Vagina (tissue), 2 donors: ENCODE measurements at regions not wholly inside any gene's neighbourhood (a gene's known extent, or its start where the extent isn't known, plus 50 kb on each side); places are given as distances from the start of the nearest gene placed in this dataset.
"Not testable (repeated sequence)": the region's sequence is repeated elsewhere in the genome, so short reads cannot be mapped to it uniquely, and the experiment has no call there.

Source experiments
- DNase-seq, 2 donors: peaks; one replicate each; pipeline ENCODE4 v3.0.0-alpha.2; 2017; ENCODE audit errors: extremely low spot score in 2 of 2
- H3K27ac ChIP-seq: fragments of 200-600 bp; sonication (generic); one replicate; pipeline ENCODE4 v1.5.1; 2019
- H3K27me3 ChIP-seq: fragments of 200-600 bp; sonication (generic); one replicate; pipeline ENCODE4 v1.5.1; 2019
- H3K36me3 ChIP-seq, 2 donors: fragments of 200-600 bp; sonication (generic); one replicate each; pipeline ENCODE4 v1.5.1; 2017 to 2019
- H3K4me1 ChIP-seq: fragments of 200-600 bp; sonication (generic); one replicate; pipeline ENCODE4 v1.5.1; 2019
- H3K4me3 ChIP-seq, 2 donors: fragments of 200-600 bp; sonication (generic); 1 replicate in 1 of 2; 2 replicates in 1 of 2; pipeline ENCODE4 v1.5.1; 2016 to 2019
- H3K9me3 ChIP-seq: fragments of 200-600 bp; sonication (generic); one replicate; pipeline ENCODE4 v1.5.1; 2019
- CTCF ChIP-seq, 3 experiments: fragments of 450-650 bp in 2 of 3; fragments of 200-600 bp in 1 of 3; sonication (generic) in 1 of 3; IDR thresholded peaks; one replicate each; pipeline ENCODE4 v1.5.1; 2017 to 2019; ENCODE audit warnings: antibody characterized with exemption in 3 of 3, mild to moderate bottlenecking in 2 of 3, moderate library complexity in 2 of 3
- POLR2A ChIP-seq, 2 donors: fragments of 450-650 bp; IDR thresholded peaks; one replicate each; pipeline ENCODE4 v1.6.1; 2017; ENCODE audit warnings: antibody characterized with exemption in 2 of 2, mild to moderate bottlenecking in 2 of 2, moderate library complexity in 2 of 2
- POLR2AphosphoS5 ChIP-seq, 2 donors: sonication (generic); formaldehyde crosslinking; IDR thresholded peaks; one replicate each; pipeline ENCODE4 v1.9.0; 2017; ENCODE audit warnings: antibody characterized with exemption in 2 of 2, mild to moderate bottlenecking in 2 of 2, low read depth in 1 of 2; ENCODE audit not compliant: insufficient read depth in 1 of 2
- intact Hi-C: fragments of 100-400 bp; cut with DNase I; formaldehyde crosslinking; loops from one replicate; pipeline ENCODE4 v1.15.1; 2023

- peaks cover 23% of the 10 kb centered on the region for H3K4me1 ChIP-seq
- DNase-seq, result no peak
- no peaks in the 10 kb centered on the region for H3K36me3 ChIP-seq
- peak overlapping the region; percentile 9 to 15 for H3K4me3 ChIP-seq
- H3K27ac ChIP-seq, result peak overlapping the region; percentile 75
- H3K27me3 ChIP-seq, result no peaks in the 10 kb centered on the region
- no peak for TF ChIP-seq POLR2A (IDR thresholded peaks at IDR 0.05)
- TF ChIP-seq POLR2AphosphoS5 (IDR thresholded peaks at IDR 0.05; ENCODE audit: insufficient read depth in 1 of 2, low read depth in 1 of 2), result no peak
- TF ChIP-seq CTCF (IDR thresholded peaks at IDR 0.05), result no peak
- H3K9me3 ChIP-seq, result no peaks in the 10 kb centered on the region
- intact Hi-C loops, result loop anchor here (10.0 kb wide), 1 partner anchor 412 kb away; no protein-coding TSS in a partner anchor
Measured at GRCh38 chr10:4242561-4243035, 457.6 kb upstream of the KLF6 start.

- no peaks in the 10 kb centered on the region for H3K9me3 ChIP-seq
- peak overlapping the region; percentile 75 for H3K27ac ChIP-seq
- H3K36me3 ChIP-seq, result no peaks in the 10 kb centered on the region
- TF ChIP-seq POLR2AphosphoS5 (IDR thresholded peaks at IDR 0.05; ENCODE audit: insufficient read depth in 1 of 2, low read depth in 1 of 2), result no peak
- TF ChIP-seq CTCF (IDR thresholded peaks at IDR 0.05), result no peak
- no peak for TF ChIP-seq POLR2A (IDR thresholded peaks at IDR 0.05)
- peaks cover 23% of the 10 kb centered on the region for H3K4me1 ChIP-seq
- peak overlapping the region; percentile 9 to 15 for H3K4me3 ChIP-seq
- DNase-seq, result no peak
- intact Hi-C loops, result loop anchor here (10.0 kb wide), 1 partner anchor 413 kb away; no protein-coding TSS in a partner anchor
- no peaks in the 10 kb centered on the region for H3K27me3 ChIP-seq
Measured at GRCh38 chr10:4241724-4242345, 456.8 kb upstream of the KLF6 start.

- H3K9me3 ChIP-seq, result no peaks in the 10 kb centered on the region
- no peaks in the 10 kb centered on the region for H3K27me3 ChIP-seq
- H3K27ac ChIP-seq, result no peak overlapping the region
- H3K4me1 ChIP-seq, result peaks cover 23% of the 10 kb centered on the region
- H3K36me3 ChIP-seq, result no peaks in the 10 kb centered on the region
- TF ChIP-seq POLR2AphosphoS5 (IDR thresholded peaks at IDR 0.05; ENCODE audit: insufficient read depth in 1 of 2, low read depth in 1 of 2), result no peak
- no peak for TF ChIP-seq POLR2A (IDR thresholded peaks at IDR 0.05)
- no peak for TF ChIP-seq CTCF (IDR thresholded peaks at IDR 0.05)
- intact Hi-C loops, result loop anchor here (10.0 kb wide), 1 partner anchor 414 kb away; no protein-coding TSS in a partner anchor
- no peak overlapping the region for H3K4me3 ChIP-seq
- no peak for DNase-seq
Measured at GRCh38 chr10:4240608-4241197, 455.7 kb upstream of the KLF6 start.

- H3K9me3 ChIP-seq, result no peaks in the 10 kb centered on the region
- no peak for DNase-seq
- TF ChIP-seq POLR2A (IDR thresholded peaks at IDR 0.05) (no peak), POLR2AphosphoS5 (IDR thresholded peaks at IDR 0.05; ENCODE audit: insufficient read depth in 1 of 2, low read depth in 1 of 2) (no peak), CTCF (IDR thresholded peaks at IDR 0.05) (no peak)
- H3K36me3 ChIP-seq, result no peaks in the 10 kb centered on the region
- intact Hi-C loops, result no loop called here
- peaks cover 23% of the 10 kb centered on the region for H3K4me1 ChIP-seq
- no peaks in the 10 kb centered on the region for H3K27me3 ChIP-seq
- H3K27ac ChIP-seq, result no peak overlapping the region
- H3K4me3 ChIP-seq, result no peak overlapping the region
Measured at GRCh38 chr10:4239186-4239585, 454.2 kb upstream of the KLF6 start.

- H3K27me3 ChIP-seq, H3K27ac ChIP-seq, H3K4me1 ChIP-seq, DNase-seq, H3K36me3 ChIP-seq, intact Hi-C loops, H3K9me3 ChIP-seq, H3K4me3 ChIP-seq: not testable (repeated sequence)
Measured at GRCh38 chr10:4236905-4237304, 451.9 kb upstream of the KLF6 start.
